HCT116 (cell line): ENCODE measurements at regions not wholly inside any gene's neighbourhood (a gene's known extent, or its start where the extent isn't known, plus 50 kb on each side); places are given as distances from the start of the nearest gene placed in this dataset.

Experiments used
- ATAC-seq: fragments of 200-7000 bp; cut with Tn5 transposase; 2 replicates; pipeline ENCODE4 v1.9.1; 2020; ENCODE audit warnings: mild to moderate bottlenecking, moderate library complexity
- BruUV-seq: library from RNA; stranded (reverse); fragments of 400-500 nt; replicated peaks from 2 replicates; lab custom pipeline; 2021; lab: Mats Ljungman, UMichigan
- CTCF ChIA-PET: fragments of 300-600 bp; sonication (Branson Sonifier 250); formaldehyde crosslinking; loops from one replicate; lab custom pipeline; 2021; ENCODE audit warnings: antibody characterized with exemption; lab: Charles Lee
- POLR2A ChIA-PET: fragments of 300-600, 350-600 bp; sonication (Branson Sonifier 250); formaldehyde crosslinking; loops from one replicate; lab custom pipeline; 2021; ENCODE audit warnings: antibody characterized with exemption; lab: Charles Lee
- RAD21 ChIA-PET, 2 experiments: fragments of 300-600 bp; sonication (Branson Sonifier 250); formaldehyde crosslinking; loops; one replicate each; lab custom pipeline; 2023; ENCODE audit warnings: low total read pairs in 2 of 2; ENCODE audit not compliant: uncharacterized antibody in 2 of 2, unreplicated experiment in 2 of 2, low non-redundant PET in 1 of 2; lab: Charles Lee
- DNase-seq: peaks from one replicate; pipeline ENCODE4 v3.0.0-alpha.2; 2010; ENCODE audit warnings: low read depth, low spot score
- H2AFZ ChIP-seq: fragments of 200-600 bp; shearing (Covaris generic), sonication (generic); 2 replicates; pipeline ENCODE4 v1.6.1; 2017; ENCODE audit warnings: low read depth, mixed run types, mixed read lengths, antibody characterized with exemption, low read length; ENCODE audit not compliant: poor library complexity, severe bottlenecking
- H3K27ac ChIP-seq: 2 replicates; pipeline ENCODE4 v1.5.1; 2012; ENCODE audit warnings: low read depth, low read length
- H3K27me3 ChIP-seq: fragments of 200-600 bp; sonication (generic); 2 replicates; pipeline ENCODE4 v1.6.1; 2016; ENCODE audit warnings: mixed run types, low read length, mixed read lengths; ENCODE audit not compliant: insufficient read depth
- H3K36me3 ChIP-seq, 2 experiments: fragments of 200-500 bp in 1 of 2; fragments of 200-600 bp in 1 of 2; sonication (Bioruptor generic) in 1 of 2; sonication (generic) in 1 of 2; 2 replicates each; pipeline versions ENCODE4 v1.5.1 to v1.6.1; 2014 to 2016; ENCODE audit warnings: low read length in 2 of 2, inconsistent platforms in 1 of 2, mixed read lengths in 1 of 2, mixed run types in 1 of 2; ENCODE audit not compliant: insufficient read depth in 2 of 2, control insufficient read depth in 1 of 2
- H3K4me1 ChIP-seq, 2 experiments: fragments of 200-600 bp in 1 of 2; sonication (generic) in 1 of 2; 2 replicates each; pipeline versions ENCODE4 v1.5.1 to v1.6.1; 2012 to 2017; ENCODE audit warnings: low read length in 2 of 2, inconsistent platforms in 1 of 2, mild to moderate bottlenecking in 1 of 2, mixed read lengths in 1 of 2, mixed run types in 1 of 2, moderate library complexity in 1 of 2; ENCODE audit not compliant: insufficient read depth in 2 of 2, control insufficient read depth in 1 of 2
- H3K4me2 ChIP-seq: fragments of 200-600 bp; sonication (generic); 2 replicates; pipeline ENCODE4 v1.6.1; 2017; ENCODE audit warnings: mixed run types, low read length, mixed read lengths
- H3K4me3 ChIP-seq, 2 experiments: fragments of 200-600 bp in 1 of 2; sonication (generic) in 1 of 2; replicated peaks in 1 of 2; 2 replicates each; pipeline ENCODE4 v1.5.1; 2011 to 2016; ENCODE audit warnings: low read length in 2 of 2, control low read depth in 1 of 2, low read depth in 1 of 2, mild to moderate bottlenecking in 1 of 2, mixed read lengths in 1 of 2, mixed run types in 1 of 2
- H3K79me2 ChIP-seq: fragments of 200-600 bp; sonication (generic); 2 replicates; pipeline ENCODE4 v1.6.1; 2017; ENCODE audit warnings: mild to moderate bottlenecking, mixed run types, low read length, moderate library complexity, mixed read lengths; ENCODE audit not compliant: insufficient read depth
- H3K9ac ChIP-seq: fragments of 200-600 bp; sonication (generic); 2 replicates; pipeline ENCODE4 v1.6.1; 2016; ENCODE audit warnings: low read length, mixed read lengths
- H3K9me2 ChIP-seq: fragments of 200-600 bp; sonication (generic), shearing (Covaris generic); 2 replicates; pipeline ENCODE4 v1.6.1; 2017; ENCODE audit warnings: mixed run types, mild to moderate bottlenecking, moderate library complexity; ENCODE audit not compliant: insufficient read depth
- H3K9me3 ChIP-seq, 2 experiments: fragments of 200-500 bp in 1 of 2; fragments of 200-600 bp in 1 of 2; sonication (Bioruptor generic) in 1 of 2; sonication (generic) in 1 of 2; 2 replicates each; pipeline ENCODE4 v1.6.1; 2014 to 2017; ENCODE audit warnings: low read length in 2 of 2, mixed read lengths in 2 of 2, inconsistent platforms in 1 of 2, low read depth in 1 of 2, mild to moderate bottlenecking in 1 of 2, mixed run types in 1 of 2, moderate library complexity in 1 of 2; ENCODE audit not compliant: control insufficient read depth in 1 of 2, insufficient read depth in 1 of 2
- H4K20me1 ChIP-seq: fragments of 200-600 bp; sonication (generic), shearing (Covaris generic); 2 replicates; pipeline ENCODE4 v1.6.1; 2017; ENCODE audit warnings: mixed run types, mild to moderate bottlenecking, moderate library complexity; ENCODE audit not compliant: insufficient read depth
- ATF3 ChIP-seq: IDR thresholded peaks from 2 replicates; pipeline ENCODE4 v1.6.1; 2012
- CBX3 ChIP-seq: IDR thresholded peaks from 2 replicates; pipeline ENCODE4 v1.6.1; 2012; ENCODE audit warnings: low read depth
- CEBPB ChIP-seq: IDR thresholded peaks from 2 replicates; pipeline ENCODE4 v1.6.1; 2012; ENCODE audit warnings: low read depth
- EZH2phosphoT487 ChIP-seq: fragments of 200-600 bp; IDR thresholded peaks from 2 replicates; pipeline ENCODE4 v1.6.1; 2018; ENCODE audit warnings: antibody characterized with exemption, borderline replicate concordance
- JUND ChIP-seq: IDR thresholded peaks from 2 replicates; pipeline ENCODE4 v1.6.1; 2012
- POLR2A ChIP-seq: IDR thresholded peaks from 2 replicates; pipeline ENCODE4 v1.7.0; 2011; ENCODE audit warnings: borderline replicate concordance; ENCODE audit not compliant: insufficient read depth, insufficient read length; ENCODE audit errors: extremely low read depth
- RAD21 ChIP-seq: IDR thresholded peaks from 2 replicates; pipeline ENCODE4 v1.6.1; 2012; ENCODE audit warnings: low read depth, mild to moderate bottlenecking
- SIN3A ChIP-seq: IDR thresholded peaks from 2 replicates; pipeline ENCODE4 v1.6.1; 2012; ENCODE audit warnings: low read depth
- SP1 ChIP-seq: IDR thresholded peaks from 2 replicates; pipeline ENCODE4 v1.6.1; 2012; ENCODE audit warnings: low read depth
- SRF ChIP-seq: IDR thresholded peaks from 2 replicates; pipeline ENCODE4 v1.6.1; 2012; ENCODE audit warnings: low read depth
- YY1 ChIP-seq: IDR thresholded peaks from 2 replicates; pipeline ENCODE4 v1.6.1; 2011; ENCODE audit warnings: low read length, low read depth, moderate library complexity, mild to moderate bottlenecking; ENCODE audit not compliant: insufficient replicate concordance; ENCODE audit errors: extremely low read depth
- ZFX ChIP-seq: fragments of 450-650 bp; IDR thresholded peaks from 2 replicates; pipeline ENCODE4 v1.6.1; 2017
- ZNF274 ChIP-seq: fragments of 200-500 bp; sonication (Bioruptor generic); IDR thresholded peaks from 2 replicates; pipeline ENCODE4 v1.6.1; 2014; ENCODE audit warnings: mild to moderate bottlenecking, low read depth, low read length, inconsistent platforms
- intact Hi-C: fragments of 100-400 bp; cut with micrococcal nuclease; formaldehyde crosslinking; loops from 2 replicates; pipeline ENCODE4 v1.10.0; 2022
- TF ChIP-seq, protein P1 (sequence below), 3 experiments: fragments of 200-600 bp in 1 of 3; sonication (generic) in 1 of 3; IDR thresholded peaks in 2 of 3; conservative IDR thresholded peaks in 1 of 3; 2 replicates each; pipeline ENCODE4 v1.5.1; 2012 to 2017; ENCODE audit warnings: low read depth in 2 of 3, low read length in 2 of 3, antibody characterized with exemption in 1 of 3, borderline replicate concordance in 1 of 3, control low read depth in 1 of 3, mild to moderate bottlenecking in 1 of 3, mixed read lengths in 1 of 3, mixed run types in 1 of 3, moderate library complexity in 1 of 3; ENCODE audit not compliant: insufficient read depth in 1 of 3
- TF ChIP-seq, protein P2 (sequence below): IDR thresholded peaks from 2 replicates; pipeline ENCODE4 v1.6.1; 2011; ENCODE audit warnings: mild to moderate bottlenecking, low read length, moderate library complexity; ENCODE audit not compliant: insufficient replicate concordance; ENCODE audit errors: extremely low read depth

DNA sequence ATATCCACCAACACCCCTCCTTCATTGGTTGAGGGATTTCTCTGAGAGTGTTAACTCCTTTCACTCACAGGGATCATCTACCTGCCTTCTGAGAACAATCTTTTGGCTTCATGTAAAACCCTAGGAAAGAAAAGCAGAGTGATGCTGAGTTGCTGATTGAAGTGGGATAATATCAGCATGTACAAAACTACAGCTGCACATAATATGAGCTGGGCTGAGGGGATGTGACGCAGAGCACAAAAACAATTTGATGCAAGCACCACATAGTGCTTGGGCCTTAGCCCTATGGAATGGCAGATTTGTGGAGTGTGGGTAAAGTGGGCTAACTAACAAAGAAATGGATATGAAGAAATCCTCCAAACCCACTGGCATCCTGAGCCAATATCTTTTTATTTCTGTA lies 267.6 kb upstream of the KCNH8 start:
- no peaks in the 10 kb centered on the region for H3K79me2 ChIP-seq
- no peak overlapping the region for H3K4me3 ChIP-seq
- ChIA-PET RAD21 (no interaction called here), POLR2A (no interaction called here), CTCF (no interaction called here)
- H3K27ac ChIP-seq: no peak overlapping the region
- ATAC-seq (no peak), DNase-seq (no peak)
- no peak overlapping the region for H3K4me2 ChIP-seq
- no peaks in the 10 kb centered on the region for H3K4me1 ChIP-seq
- TF ChIP-seq, protein P1, sequence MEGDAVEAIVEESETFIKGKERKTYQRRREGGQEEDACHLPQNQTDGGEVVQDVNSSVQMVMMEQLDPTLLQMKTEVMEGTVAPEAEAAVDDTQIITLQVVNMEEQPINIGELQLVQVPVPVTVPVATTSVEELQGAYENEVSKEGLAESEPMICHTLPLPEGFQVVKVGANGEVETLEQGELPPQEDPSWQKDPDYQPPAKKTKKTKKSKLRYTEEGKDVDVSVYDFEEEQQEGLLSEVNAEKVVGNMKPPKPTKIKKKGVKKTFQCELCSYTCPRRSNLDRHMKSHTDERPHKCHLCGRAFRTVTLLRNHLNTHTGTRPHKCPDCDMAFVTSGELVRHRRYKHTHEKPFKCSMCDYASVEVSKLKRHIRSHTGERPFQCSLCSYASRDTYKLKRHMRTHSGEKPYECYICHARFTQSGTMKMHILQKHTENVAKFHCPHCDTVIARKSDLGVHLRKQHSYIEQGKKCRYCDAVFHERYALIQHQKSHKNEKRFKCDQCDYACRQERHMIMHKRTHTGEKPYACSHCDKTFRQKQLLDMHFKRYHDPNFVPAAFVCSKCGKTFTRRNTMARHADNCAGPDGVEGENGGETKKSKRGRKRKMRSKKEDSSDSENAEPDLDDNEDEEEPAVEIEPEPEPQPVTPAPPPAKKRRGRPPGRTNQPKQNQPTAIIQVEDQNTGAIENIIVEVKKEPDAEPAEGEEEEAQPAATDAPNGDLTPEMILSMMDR (IDR thresholded peaks at IDR 0.05 in 2 of 3, conservative IDR thresholded peaks at IDR 0.05 in 1 of 3; ENCODE audit: borderline replicate concordance in 1 of 3, insufficient read depth in 1 of 3, low read depth in 2 of 3, low read length in 2 of 3): no peak
- TF ChIP-seq ZNF274 (no peak), EZH2phosphoT487 (no peak), ZFX (no peak), ATF3 (no peak), JUND (no peak), RAD21 (no peak), SIN3A (no peak), POLR2A (no peak), CEBPB (no peak), CBX3 (no peak), SRF (no peak), YY1 (no peak), SP1 (no peak)
- TF ChIP-seq, protein P2, sequence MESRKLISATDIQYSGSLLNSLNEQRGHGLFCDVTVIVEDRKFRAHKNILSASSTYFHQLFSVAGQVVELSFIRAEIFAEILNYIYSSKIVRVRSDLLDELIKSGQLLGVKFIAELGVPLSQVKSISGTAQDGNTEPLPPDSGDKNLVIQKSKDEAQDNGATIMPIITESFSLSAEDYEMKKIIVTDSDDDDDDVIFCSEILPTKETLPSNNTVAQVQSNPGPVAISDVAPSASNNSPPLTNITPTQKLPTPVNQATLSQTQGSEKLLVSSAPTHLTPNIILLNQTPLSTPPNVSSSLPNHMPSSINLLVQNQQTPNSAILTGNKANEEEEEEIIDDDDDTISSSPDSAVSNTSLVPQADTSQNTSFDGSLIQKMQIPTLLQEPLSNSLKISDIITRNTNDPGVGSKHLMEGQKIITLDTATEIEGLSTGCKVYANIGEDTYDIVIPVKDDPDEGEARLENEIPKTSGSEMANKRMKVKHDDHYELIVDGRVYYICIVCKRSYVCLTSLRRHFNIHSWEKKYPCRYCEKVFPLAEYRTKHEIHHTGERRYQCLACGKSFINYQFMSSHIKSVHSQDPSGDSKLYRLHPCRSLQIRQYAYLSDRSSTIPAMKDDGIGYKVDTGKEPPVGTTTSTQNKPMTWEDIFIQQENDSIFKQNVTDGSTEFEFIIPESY: no peak
- BruUV-seq: no TSS peak
- H2AFZ ChIP-seq: no peak overlapping the region
- no peaks in the 10 kb centered on the region for H3K27me3 ChIP-seq
- H3K9me3 ChIP-seq: no peaks in the 10 kb centered on the region; a peak in 1 of 4 replicates
- no peaks in the 10 kb centered on the region for H3K9me2 ChIP-seq
- no peak overlapping the region for H3K9ac ChIP-seq
- intact Hi-C loops: no loop called here
- H3K36me3 ChIP-seq: no peaks in the 10 kb centered on the region
- H4K20me1 ChIP-seq: no peaks in the 10 kb centered on the region
